T1000 (cell line): ENCODE measurements at regions not wholly inside any gene's neighbourhood (a gene's known extent, or its start where the extent isn't known, plus 50 kb on each side); places are given as distances from the start of the nearest gene placed in this dataset.
"Not testable (repeated sequence)": the region's sequence is repeated elsewhere in the genome, so short reads cannot be mapped to it uniquely, and the experiment has no call there.

Experiments used
- DNase-seq: peaks from one replicate; lab custom pipeline; 2025; ENCODE audit warnings: mixed read lengths; lab: John Stamatoyannopoulos, UW

DNA sequence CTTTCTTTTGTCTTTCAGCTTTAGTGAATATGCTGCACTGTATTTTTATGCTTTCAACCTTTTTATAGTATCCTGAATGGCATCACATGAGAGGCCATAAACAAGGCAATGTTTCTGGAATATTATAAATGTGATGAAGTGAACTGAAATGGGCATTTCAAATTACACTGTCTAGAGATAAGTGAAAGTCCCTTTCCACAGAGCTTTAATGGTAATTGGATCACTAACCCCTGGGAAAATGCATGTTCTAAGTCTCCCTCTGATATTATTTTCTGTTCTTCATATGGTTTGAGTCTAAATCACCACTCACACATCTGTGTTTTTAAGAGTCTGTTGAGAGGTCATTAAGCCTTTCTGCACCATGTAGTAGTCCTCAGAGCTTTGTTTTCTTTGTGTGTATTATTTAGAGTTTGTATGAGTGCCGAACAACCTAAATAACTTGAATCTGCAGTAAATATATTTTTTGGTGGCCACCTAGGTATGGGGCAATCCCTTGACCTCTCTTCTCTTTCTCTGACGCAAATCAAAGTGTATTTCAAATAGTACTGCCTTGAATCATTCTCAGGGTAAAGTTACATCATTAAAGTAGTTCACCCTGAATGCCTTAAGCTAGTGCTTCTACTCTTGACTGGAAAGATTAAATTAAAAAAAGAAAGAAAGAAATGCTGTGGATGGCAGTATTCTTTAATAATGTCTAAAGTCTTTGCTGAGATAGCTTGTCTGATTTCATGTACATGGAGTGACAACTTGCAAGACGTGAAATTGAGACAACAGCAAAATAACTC, 1931.0 kb upstream of the CDH6 start:
- no peak for DNase-seq

DNA sequence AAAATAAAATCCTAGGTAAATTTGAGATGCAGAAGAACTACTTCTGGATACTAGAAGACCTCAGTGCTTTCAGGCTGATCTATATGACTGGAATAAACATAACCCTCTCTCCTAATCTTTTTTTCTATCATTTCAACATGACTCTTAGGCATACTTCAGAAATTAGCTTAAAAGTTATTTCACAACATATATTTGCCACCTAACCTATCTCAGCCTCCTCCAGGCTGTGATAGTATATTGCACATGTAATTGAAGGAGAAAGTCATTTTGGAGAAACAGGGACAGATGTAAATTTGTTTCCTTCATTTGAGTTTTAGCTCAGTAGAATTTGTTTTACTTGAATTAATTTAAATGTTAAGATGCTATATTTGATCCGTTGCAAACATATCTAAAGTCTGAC, 1932.3 kb upstream of the CDH6 start:
- no peak for DNase-seq

DNA sequence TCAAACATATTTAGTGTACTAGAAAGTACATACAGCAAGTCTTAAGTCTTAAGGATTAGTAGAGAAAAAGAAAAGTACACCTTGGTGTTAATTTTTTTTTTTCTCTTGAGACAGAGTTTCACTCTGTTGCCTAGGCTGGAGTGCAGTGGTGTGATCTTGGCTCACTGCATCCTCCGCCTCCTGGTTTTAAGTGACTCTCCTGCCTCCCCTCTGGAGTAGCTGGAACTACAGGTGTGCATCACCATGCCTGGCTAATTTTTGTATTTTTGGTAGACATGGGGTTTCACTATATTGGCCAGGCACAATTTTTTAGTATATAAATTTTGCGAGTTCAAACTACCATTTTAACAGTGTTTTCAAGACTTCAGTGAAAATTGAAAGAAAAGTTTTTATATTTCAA, 1941.1 kb upstream of the CDH6 start:
- DNase-seq, result no peak

DNA sequence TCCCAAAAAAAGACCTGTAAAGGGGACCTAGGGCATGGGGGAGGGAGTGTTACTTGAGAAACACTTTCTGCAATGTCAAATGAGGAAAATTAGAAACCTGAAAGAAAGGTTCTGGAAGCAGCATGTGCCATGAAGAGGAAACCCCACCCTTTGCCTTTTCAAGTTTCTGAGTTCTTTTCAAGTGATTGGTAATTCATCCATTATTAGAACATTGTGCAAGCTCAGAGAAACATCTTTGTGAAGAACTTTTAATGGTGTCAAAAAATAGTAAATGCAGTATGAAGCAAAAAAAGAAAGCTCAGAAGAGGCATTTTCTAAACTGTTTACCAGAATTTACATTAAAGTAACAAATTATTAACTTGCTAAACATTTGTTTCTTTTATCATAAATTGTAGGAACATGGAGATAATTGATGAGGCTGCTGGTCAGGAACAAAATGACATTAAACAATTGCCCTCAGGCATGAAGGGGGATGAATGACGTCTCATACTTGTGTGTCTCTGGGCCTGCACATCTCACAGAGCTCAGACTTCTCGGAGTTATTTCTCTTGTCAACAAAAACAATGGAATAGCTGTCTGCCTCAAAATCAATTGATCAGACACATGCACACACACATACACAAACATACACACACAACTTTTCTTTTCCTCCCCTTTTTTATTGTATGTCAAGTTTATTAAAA, 1946.0 kb upstream of the CDH6 start:
- no peak for DNase-seq

DNA sequence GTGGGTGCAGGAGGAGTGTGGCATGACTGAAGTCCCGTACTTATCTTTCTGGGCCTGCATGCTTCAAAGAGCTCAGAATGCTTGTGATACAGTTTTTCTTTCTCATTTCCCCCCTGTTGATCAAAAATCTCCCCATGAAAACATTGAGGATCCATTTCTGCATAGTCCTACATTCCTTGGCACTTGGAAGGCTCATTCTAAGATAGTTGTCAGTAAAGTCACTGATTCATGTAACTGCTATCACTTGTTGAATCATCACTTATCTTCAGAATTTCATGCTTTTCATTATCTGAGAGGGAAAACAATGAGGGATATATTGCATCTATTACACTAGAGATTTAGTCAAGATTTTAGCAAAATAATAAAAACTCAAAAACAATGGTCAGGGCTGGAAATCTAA, 1953.1 kb upstream of the CDH6 start:
- no peak for DNase-seq

DNA sequence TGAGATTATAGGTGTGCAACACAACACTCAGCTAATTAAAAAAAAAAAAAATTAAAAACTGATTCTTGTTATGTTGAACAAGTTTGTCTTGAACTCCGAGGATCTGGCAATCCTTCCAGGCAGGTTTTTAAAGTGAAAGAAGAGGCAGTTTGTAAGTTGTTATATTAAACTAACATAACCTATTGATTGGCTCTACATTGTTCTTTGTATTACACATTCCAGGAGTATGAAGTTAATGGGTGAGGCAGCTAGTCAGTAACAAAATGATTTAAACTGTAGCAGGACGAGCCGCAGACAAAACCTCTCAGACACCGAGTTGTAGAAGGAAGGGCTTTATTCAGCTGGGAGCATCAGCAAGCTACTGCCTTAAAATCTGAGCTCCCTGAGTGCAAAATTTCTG, 1953.9 kb upstream of the CDH6 start:
- no peak for DNase-seq

DNA sequence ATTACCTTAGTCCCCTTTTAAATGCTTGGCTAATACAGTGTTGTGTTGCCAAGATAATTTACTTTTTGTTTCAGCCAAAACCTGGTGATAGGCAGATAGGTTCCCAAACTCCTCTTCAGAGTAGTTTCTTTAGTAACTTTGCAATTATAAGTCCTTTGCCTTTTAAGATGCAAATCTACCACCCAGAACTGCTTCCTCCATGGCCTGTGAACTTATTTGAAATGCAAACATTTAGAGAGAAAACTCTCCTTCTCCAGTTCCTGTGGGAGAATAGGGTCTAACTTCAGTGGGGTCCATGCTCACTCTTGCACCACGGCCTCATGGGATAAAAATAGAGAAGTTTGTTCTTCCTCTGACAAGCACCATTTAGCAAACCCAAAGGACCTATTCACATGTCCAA, 1955.4 kb upstream of the CDH6 start:
- DNase-seq, result no peak

DNA sequence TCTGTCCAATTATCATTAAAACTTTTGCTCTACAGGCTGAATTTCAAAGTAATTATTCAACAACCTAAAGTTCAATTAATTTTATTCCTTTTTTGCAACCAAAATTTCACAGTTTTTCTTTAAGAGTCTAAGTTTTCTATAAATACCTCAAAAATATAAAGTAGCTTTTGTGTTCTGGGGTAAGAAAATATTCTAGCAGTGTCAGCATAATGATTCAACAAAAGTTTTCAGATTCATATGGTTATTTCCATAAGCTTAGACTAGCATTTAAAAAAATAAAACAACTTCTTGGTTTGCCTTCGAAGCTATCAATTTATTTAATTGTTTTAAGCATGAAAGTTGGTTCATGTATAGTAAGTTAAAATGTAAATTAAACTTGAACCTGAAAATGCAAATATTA, 1962.3 kb upstream of the CDH6 start:
- no peak for DNase-seq

DNA sequence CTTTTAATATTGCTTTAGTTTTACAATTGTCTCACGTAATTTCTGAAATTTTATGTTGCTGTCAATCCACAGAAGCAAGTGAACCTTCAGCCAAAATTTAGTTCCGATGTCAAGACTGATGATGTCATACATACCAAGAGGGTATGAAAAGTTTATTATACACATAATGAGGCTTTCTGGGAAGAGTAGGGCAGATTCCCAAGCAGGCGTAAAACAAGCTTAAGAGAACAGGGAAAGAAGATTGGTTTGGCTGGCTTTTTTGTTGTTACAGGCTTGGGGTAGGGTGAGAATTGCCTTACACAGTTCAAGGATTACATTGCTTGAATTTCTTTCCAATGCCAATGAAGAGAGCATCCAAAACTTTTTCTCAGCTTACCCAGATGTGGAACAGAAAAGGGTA, 1962.9 kb upstream of the CDH6 start:
- no peak for DNase-seq

DNA sequence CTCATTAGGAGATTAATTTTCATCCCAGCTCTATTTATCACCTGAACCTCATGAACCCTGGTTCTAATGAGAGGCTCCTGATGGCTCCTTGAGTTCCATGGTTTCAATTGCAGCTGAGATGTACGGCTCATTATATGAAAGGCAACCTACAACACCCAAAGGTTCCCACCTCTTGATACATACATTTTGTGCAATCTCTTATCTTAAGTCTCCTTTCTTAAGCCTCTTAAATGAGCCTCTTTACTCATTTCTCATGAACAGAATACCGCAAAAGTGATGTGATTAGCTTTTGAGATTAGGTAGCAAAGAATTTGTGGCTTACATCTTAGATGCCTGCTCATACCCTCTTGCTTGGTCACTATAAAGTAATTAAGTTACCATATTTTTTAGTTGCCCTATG, 1964.0 kb upstream of the CDH6 start:
- no peak for DNase-seq

DNA sequence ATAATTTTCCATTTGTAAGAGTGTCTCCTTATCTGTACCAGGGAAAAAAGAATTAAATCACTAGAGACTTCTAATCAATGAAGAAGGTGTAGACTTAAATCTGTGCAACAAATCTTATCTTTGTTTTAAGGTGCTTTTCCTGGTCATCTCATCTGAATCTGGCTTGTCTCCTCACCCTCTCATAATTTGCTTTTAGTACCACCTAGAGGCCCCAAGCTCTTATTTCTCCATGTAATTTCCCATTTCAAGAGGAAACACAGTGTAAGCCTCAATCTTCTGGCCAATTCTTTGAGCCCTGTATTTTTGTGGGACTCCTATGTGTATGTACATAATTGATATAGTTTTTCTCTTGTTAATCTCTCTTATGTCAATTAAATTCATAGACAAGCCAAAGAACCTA, 1975.3 kb upstream of the CDH6 start:
- DNase-seq, result no peak

DNA sequence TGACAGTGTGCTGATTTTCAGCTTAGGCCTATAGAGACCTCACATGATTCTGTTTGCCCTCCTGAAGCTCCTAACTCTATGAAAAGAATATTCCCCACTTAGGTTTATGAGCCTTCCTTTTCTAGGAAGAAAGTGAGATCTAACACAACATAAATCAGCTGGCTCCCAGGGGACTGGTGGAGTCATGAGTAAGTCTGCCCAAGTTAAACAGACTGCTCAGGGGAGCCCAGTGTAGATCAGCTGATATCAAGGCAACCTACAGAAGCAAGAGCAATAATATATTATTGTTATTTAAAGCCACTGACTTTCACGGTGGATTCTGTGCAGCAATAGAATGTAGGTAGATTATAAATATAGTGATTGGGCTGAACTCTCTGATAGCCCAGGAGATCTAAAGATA, 1978.6 kb upstream of the CDH6 start:
- DNase-seq, result peak; percentile 18

DNA sequence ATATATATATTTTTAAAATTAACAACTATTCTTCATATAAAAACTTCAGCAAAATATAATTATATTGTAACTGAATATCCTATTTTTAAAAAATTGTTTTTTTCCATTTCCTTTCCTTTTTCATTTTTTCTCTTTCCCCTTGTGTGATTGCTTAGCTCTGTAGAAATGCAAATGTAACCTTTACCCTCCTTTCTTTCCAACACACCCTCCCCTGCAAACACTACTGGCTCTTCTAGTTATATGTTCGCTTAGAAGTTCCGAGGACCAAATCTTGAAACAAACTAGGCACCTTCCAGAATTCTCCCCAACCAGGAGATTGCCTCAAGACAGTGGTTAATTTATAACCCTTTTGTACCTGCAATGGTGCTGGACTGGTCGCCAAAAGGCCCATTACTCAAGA, 1980.0 kb upstream of the CDH6 start:
- no peak for DNase-seq

DNA sequence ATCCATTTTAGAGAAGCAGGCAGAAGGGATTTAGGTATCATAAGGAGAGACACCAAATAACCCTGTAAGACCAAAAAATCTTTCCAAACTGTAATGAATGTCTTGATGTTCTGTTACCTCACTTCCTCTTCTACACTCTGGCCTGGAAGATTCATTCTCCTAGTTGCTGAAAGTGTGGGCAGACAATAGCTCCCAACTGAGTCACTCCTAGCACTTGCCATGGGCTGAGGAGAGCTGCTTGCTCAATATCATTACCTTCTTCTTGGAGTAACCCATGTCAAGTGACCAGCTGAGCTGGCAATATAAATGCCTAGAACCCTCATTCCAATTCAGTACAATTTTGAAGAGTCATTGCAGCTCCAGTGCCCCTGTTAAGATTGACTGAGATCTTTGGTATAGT, 1985.5 kb upstream of the CDH6 start:
- DNase-seq, result no peak

DNA sequence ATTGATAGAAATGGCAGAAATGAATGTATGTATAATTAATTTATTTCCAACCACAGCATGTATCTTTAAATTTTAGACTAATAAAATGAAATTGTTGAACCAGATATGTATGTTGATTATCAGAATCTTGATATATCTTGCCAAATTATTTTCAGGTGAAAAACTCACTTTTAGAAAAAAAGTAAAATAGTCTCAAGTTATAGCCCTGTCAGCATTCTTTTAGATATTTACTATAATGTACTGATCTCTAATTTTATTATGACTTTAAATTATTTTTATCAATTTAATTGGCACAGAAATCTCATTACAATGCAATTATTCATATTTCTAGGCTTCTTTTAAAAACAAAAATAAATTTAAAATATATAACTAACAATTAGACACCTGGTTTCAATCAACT, 1990.4 kb upstream of the CDH6 start:
- DNase-seq, result no peak

DNA sequence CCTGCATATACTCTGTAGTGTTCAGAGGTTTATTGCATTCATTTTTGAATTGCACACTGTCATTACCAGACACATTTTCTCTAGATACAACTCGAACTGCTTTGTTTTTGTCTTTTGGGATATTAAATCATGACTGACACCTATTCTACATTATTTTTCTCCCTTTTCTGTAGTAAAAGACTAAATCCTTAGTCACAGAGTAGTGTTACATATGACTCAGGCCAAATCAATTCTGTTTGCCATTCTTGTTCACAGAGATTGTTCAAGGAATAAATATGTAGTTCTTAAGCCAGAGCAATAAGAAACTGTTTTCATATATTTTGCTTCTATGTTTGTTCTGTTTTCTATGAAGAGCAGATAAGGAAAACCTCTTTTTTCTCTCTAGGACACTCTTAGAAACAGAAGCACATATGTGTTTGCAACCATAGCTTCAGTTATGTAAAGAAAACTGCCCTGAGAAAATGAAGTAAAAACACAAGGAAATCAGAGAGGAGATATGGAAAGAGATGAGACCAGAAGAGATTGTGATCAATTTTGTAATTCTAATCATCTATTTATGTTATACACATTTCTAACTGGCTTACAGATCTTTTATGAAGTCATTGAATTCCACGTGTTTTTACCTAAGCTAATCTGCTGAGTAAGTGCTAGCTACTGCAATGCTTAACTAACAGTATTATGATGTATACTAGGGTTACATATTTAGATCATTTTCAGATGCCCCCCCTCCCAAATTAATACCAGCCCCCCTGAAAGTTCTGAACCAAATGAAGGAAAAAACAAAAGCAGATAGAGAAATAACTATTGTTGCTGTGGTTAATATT, 1995.6 kb upstream of the CDH6 start:
- no peak for DNase-seq

DNA sequence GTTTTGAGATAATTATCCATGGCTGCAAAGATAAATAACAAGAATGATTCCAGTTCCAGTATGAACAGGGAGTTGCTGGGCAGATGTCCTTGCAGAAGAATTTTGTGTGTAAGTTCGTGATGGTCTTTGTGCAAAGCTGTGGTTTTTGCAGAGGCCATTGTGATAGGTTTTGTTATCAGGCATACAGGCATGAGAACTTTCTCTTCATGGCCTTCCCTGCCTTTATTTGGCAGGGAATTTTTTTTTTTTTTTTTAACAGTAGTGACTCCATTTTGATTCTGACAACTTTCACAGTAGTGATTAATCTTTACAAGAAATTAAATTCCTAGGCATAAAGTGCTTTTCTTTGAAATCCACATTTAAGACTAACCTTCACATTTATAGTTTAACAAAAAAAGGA, 1999.5 kb upstream of the CDH6 start:
- DNase-seq, result no peak

DNA sequence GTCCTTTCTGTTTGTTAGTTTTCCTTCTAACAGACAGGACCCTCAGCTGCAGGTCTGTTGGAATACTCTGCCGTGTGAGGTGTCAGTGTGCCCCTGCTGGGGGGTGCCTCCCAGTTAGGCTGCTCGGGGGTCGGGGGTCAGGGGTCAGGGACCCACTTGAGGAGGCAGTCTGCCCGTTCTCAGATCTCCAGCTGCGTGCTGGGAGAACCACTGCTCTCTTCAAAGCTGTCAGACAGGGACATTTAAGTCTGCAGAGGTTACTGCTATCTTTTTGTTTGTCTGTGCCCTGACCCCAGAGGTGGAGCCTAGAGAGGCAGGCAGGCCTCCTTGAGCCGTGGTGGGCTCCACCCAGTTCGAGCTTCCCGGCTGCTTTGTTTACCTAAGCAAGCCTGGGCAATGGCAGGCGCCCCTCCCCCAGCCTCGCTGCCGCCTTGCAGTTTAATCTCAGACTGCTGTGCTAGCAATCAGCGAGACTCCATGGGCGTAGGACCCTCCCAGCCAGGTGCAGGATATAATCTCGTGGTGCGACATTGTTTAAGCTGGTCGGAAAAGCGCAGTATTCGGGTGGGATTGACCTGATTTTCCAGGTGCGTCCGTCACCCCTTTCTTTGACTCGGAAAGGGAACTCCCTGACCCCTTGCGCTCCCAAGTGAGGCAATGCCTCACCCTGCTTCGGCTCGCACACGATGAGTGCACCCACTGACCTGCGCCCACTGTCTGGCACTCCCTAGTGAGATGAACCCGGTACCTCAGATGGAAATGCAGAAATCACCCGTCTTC, 2002.0 kb upstream of the CDH6 start:
- not testable (repeated sequence) for DNase-seq

DNA sequence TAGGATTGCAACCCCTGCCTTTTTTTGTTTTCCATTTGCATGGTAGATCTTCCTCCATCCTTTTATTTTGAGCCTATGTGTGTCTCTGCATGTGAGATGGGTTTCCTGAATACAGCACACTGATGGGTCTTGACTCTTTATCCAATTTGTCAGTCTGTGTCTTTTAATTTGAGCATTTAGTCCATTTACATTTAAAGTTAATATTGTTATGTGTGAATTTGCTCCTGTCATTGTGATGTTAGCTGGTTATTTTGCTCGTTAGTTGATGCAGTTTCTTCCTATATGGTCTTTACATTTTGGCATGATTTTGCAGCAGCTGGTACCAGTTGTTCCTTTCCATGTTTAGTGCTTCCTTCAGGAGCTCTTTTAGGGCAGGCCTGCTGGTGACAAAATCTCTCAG, 2003.1 kb upstream of the CDH6 start:
- DNase-seq, result not testable (repeated sequence)

DNA sequence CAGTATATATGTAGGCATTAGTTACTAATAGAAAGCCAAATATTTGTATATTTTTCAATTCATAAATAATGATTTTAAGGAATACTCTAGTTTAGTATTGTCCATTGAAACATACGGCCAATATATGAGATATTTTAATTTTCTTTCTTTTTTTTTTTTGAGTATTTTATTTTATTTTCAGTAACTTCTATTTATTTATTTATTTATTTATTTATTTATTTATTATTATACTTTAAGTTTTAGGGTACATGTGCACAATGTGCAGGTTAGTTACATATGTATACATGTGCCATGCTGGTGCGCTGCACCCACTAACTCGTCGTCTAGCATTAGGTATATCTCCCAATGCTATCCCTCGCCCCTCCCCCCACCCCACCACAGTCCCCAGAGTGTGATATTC, 2007.1 kb upstream of the CDH6 start:
- DNase-seq, result not testable (repeated sequence)

DNA sequence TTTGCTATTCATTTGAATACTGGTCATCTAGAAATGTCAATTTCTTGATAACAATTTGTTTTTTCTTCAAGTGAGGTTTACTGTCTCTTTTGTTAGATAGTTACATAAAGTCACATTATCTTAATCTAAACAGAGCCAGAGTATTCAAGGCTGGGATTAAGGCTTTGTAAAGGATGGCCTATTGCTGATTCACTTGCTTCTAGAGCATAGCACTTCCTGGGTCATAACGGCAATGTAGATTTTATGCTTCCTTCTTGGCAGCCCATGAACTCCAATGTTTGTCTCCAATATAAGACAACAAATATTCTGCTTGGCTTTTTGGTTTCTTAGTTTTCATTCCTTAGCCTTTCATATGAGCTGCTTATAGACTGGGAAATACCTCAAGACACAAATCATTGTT, 2007.9 kb upstream of the CDH6 start:
- DNase-seq, result no peak

DNA sequence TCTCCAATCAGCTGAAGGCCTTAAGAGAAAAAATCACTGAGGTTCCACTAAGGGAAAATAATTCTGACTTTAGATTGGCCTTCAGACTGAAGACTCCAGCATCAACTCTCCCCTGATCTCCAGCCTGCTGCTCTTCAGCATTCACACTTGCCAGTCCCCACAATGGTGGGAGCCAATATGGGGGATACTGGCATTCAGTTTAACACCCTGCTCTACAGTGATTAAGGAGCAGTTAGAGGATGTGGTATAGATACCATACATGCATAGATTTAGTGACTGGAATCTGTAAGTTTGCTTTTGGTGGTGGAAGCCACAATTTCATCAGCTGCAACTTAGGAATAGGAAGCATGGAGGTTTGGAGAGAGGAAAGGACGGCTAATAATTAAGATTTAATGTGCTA, 2017.7 kb upstream of the CDH6 start:
- DNase-seq, result no peak
